ENCODE measurements at regions not wholly inside any gene's neighbourhood (a gene's known extent, or its start where the extent isn't known, plus 50 kb on each side); places are given as distances from the start of the nearest gene placed in this dataset.

- TF ChIP-seq EZH2 (IDR thresholded peaks at IDR 0.05; ENCODE audit: borderline replicate concordance) (no peak), CTCF (IDR thresholded peaks at IDR 0.05; ENCODE audit: poor library complexity) (no peak), EZH2phosphoT487 (IDR thresholded peaks at IDR 0.05; ENCODE audit: low read depth, severe bottlenecking, unreplicated experiment) (no peak)
These were observed 182.7 kb upstream of the CCN2 start for GRCh38 chr6:132133736-132134445.
